Liver (tissue), 8 donors: ENCODE measurements at regions not wholly inside any gene's neighbourhood (a gene's known extent, or its start where the extent isn't known, plus 50 kb on each side); places are given as distances from the start of the nearest gene placed in this dataset.
A peak's percentile ranks its signal among the peaks of the same experiment; 100 is the strongest.

Source experiments
- DNase-seq: peaks from one replicate; pipeline ENCODE4 v3.0.0-alpha.2; 2017; ENCODE audit warnings: low spot score
- H3K27ac ChIP-seq, 2 donors: one replicate each; pipeline ENCODE4 v1.7.0; 2013; ENCODE audit warnings: inconsistent platforms in 2 of 2, low read length in 2 of 2, control low read depth in 1 of 2, low read depth in 1 of 2, mild to moderate bottlenecking in 1 of 2
- H3K27me3 ChIP-seq, 4 donors: one replicate each; pipeline versions ENCODE4 v1.6.1 to v1.7.0; 2013; ENCODE audit warnings: low read length in 3 of 4, inconsistent platforms in 1 of 4, mild to moderate bottlenecking in 1 of 4, moderate library complexity in 1 of 4; ENCODE audit not compliant: control insufficient read depth in 4 of 4, insufficient read depth in 4 of 4
- H3K36me3 ChIP-seq, 4 donors: one replicate each; pipeline versions ENCODE4 v1.6.1 to v1.7.0; 2013; ENCODE audit warnings: low read length in 3 of 4, mild to moderate bottlenecking in 3 of 4, low read depth in 1 of 4, moderate library complexity in 1 of 4; ENCODE audit not compliant: control insufficient read depth in 4 of 4, insufficient read depth in 3 of 4
- H3K4me1 ChIP-seq, 4 donors: one replicate each; pipeline versions ENCODE4 v1.6.1 to v1.7.0; 2013; ENCODE audit warnings: low read length in 3 of 4, mild to moderate bottlenecking in 3 of 4, moderate library complexity in 1 of 4; ENCODE audit not compliant: control insufficient read depth in 4 of 4, insufficient read depth in 4 of 4
- H3K4me3 ChIP-seq, 3 donors: one replicate each; pipeline versions ENCODE4 v1.6.1 to v1.7.0; 2013; ENCODE audit warnings: low read length in 3 of 3, control low read depth in 1 of 3, low read depth in 1 of 3, mild to moderate bottlenecking in 1 of 3
- H3K9ac ChIP-seq, 2 donors: one replicate each; pipeline ENCODE4 v1.7.0; 2013; ENCODE audit warnings: low read length in 2 of 2, mild to moderate bottlenecking in 2 of 2, moderate library complexity in 2 of 2, control low read depth in 1 of 2, low read depth in 1 of 2
- H3K9me3 ChIP-seq, 4 donors: one replicate each; pipeline versions ENCODE4 v1.6.1 to v1.7.0; 2013; ENCODE audit warnings: low read length in 3 of 4; ENCODE audit not compliant: control insufficient read depth in 4 of 4
- ATF3 ChIP-seq: IDR thresholded peaks from 2 replicates; pipeline ENCODE4 v1.6.1; 2016; ENCODE audit warnings: antibody characterized with exemption
- CTCF ChIP-seq: fragments of 150-350 bp; IDR thresholded peaks from 2 replicates; pipeline ENCODE4 v1.5.1; 2017; ENCODE audit warnings: improper control_type of control experiment, low read depth, low read length; ENCODE audit not compliant: missing input control
- EGR1 ChIP-seq, 2 donors: IDR thresholded peaks; 2 replicates each; pipeline ENCODE4 v1.6.1; 2016 to 2018; ENCODE audit warnings: antibody characterized with exemption in 2 of 2, low read depth in 2 of 2
- FOXA1 ChIP-seq: IDR thresholded peaks from 2 replicates; pipeline ENCODE4 v1.6.1; 2016; ENCODE audit warnings: antibody characterized with exemption
- FOXA2 ChIP-seq: IDR thresholded peaks from 2 replicates; pipeline ENCODE4 v1.6.1; 2016; ENCODE audit warnings: antibody characterized with exemption
- GABPA ChIP-seq, 2 donors: IDR thresholded peaks in 1 of 2; conservative IDR thresholded peaks in 1 of 2; 2 replicates each; pipeline ENCODE4 v1.6.1; 2016; ENCODE audit warnings: antibody characterized with exemption in 2 of 2, mild to moderate bottlenecking in 1 of 2, moderate library complexity in 1 of 2
- HNF4A ChIP-seq, 2 donors: conservative IDR thresholded peaks; 2 replicates each; pipeline ENCODE4 v1.6.1; 2016; ENCODE audit warnings: antibody characterized with exemption in 2 of 2, mild to moderate bottlenecking in 2 of 2
- HNF4G ChIP-seq: IDR thresholded peaks from 2 replicates; pipeline ENCODE4 v1.6.1; 2016; ENCODE audit warnings: antibody characterized with exemption
- JUND ChIP-seq, 2 donors: IDR thresholded peaks; 2 replicates each; pipeline ENCODE4 v1.6.1; 2016; ENCODE audit warnings: antibody characterized with exemption in 2 of 2
- MAX ChIP-seq: IDR thresholded peaks from 2 replicates; pipeline ENCODE4 v1.6.1; 2016; ENCODE audit warnings: antibody characterized with exemption
- NR2F2 ChIP-seq: IDR thresholded peaks from 2 replicates; pipeline ENCODE4 v1.6.1; 2016; ENCODE audit warnings: antibody characterized with exemption
- RAD21 ChIP-seq, 2 donors: IDR thresholded peaks; 2 replicates each; pipeline ENCODE4 v1.6.1; 2016; ENCODE audit warnings: antibody characterized with exemption in 2 of 2, mild to moderate bottlenecking in 2 of 2
- RXRA ChIP-seq, 2 donors: IDR thresholded peaks; 2 replicates each; pipeline ENCODE4 v1.6.1; 2017 to 2018; ENCODE audit warnings: antibody characterized with exemption in 2 of 2, mild to moderate bottlenecking in 1 of 2
- SP1 ChIP-seq: IDR thresholded peaks from 2 replicates; pipeline ENCODE4 v1.6.1; 2018; ENCODE audit warnings: antibody characterized with exemption, mild to moderate bottlenecking
- TAF1 ChIP-seq: conservative IDR thresholded peaks from 2 replicates; pipeline ENCODE4 v1.6.1; 2016; ENCODE audit warnings: antibody characterized with exemption, mild to moderate bottlenecking
- YY1 ChIP-seq: IDR thresholded peaks from 2 replicates; pipeline ENCODE4 v1.6.1; 2016; ENCODE audit warnings: antibody characterized with exemption, mild to moderate bottlenecking
- WGBS: extraction: QIAGEN DNeasy Blood & Tissue Kit; methylation state at CpG from one replicate; pipeline ENCODE4 v1.1.7; 2013; 5-methylcytosine and 5-hydroxymethylcytosine counted together
- TF ChIP-seq, protein P1 (sequence below): IDR thresholded peaks from 2 replicates; pipeline ENCODE4 v1.6.1; 2016; ENCODE audit warnings: antibody characterized with exemption
- TF ChIP-seq, protein P2 (sequence below): IDR thresholded peaks from 2 replicates; pipeline ENCODE4 v1.6.1; 2016; ENCODE audit warnings: antibody characterized with exemption, mild to moderate bottlenecking
- donor health status: healthy.
- donor health status: healthy.
- donor health status: healthy.
- donor health status: healthy.
- donor health status: healthy.

DNA sequence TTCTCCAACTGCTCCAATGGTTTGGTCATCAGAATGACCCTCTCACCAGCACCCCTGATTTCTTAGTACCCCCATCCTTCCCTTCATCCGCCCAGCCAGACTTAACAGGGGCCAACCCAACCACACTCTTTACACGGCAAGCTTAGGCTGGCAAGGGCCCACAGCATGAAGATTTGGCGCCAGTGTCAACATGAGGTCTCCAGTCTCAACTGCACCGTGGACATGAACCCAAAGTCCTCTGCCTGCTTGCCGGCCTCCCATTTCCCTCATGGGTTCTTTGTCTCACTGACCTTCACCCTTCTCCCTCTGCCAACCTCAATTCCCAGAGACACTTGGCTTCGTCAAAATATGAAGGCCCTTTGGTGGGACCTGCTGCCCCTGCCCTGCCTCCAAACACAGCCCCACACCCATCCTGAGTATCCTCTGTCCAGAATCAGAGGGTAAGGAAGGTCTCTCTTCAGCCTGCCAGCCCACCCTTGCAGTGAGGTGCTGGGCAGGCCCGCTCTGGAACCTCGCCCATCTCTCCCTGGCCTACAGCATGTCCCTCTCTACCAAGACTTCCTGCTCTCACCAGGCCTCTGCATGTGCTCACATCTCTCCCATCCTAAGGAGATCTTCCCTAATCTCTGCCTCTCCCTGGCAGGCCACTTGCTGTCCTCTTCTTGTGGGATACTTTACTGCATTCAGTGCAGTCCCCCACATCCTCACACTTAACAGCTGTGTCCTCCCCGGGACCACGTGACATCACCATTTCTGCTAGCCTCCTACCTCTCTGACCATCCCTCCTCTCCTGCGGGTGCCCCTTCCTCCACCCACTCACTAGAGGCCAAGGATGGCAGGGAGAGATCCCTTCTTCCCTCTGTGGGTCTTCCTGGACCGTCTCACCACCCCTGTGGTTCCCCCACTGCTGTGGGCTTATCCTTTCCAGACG is 91.7 kb upstream of the ZMIZ1 start:
- TF ChIP-seq YY1 = no peak
- TF ChIP-seq TAF1 = no peak
- TF ChIP-seq CTCF = no peak
- peak; percentile 65 for TF ChIP-seq FOXA1
- TF ChIP-seq, protein P1, sequence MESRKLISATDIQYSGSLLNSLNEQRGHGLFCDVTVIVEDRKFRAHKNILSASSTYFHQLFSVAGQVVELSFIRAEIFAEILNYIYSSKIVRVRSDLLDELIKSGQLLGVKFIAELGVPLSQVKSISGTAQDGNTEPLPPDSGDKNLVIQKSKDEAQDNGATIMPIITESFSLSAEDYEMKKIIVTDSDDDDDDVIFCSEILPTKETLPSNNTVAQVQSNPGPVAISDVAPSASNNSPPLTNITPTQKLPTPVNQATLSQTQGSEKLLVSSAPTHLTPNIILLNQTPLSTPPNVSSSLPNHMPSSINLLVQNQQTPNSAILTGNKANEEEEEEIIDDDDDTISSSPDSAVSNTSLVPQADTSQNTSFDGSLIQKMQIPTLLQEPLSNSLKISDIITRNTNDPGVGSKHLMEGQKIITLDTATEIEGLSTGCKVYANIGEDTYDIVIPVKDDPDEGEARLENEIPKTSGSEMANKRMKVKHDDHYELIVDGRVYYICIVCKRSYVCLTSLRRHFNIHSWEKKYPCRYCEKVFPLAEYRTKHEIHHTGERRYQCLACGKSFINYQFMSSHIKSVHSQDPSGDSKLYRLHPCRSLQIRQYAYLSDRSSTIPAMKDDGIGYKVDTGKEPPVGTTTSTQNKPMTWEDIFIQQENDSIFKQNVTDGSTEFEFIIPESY = no peak
- TF ChIP-seq NR2F2 = no peak
- no peak for TF ChIP-seq ATF3
- TF ChIP-seq RAD21 (IDR thresholded peaks at IDR 0.05) = peak; percentile 21 to 40
- TF ChIP-seq HNF4G = peak; percentile 38
- peak; percentile 50 to 82 for TF ChIP-seq RXRA (IDR thresholded peaks at IDR 0.05)
- peak; percentile 55 for TF ChIP-seq SP1
- peak in 1 of 2 donors; percentile 58 for TF ChIP-seq JUND (IDR thresholded peaks at IDR 0.05)
- TF ChIP-seq EGR1 (IDR thresholded peaks at IDR 0.05; ENCODE audit: low read depth in 2 of 2) = no peak
- TF ChIP-seq HNF4A (conservative IDR thresholded peaks at IDR 0.05) = peak; percentile 88 to 92
- peak; percentile 88 for TF ChIP-seq FOXA2
- TF ChIP-seq, protein P2, sequence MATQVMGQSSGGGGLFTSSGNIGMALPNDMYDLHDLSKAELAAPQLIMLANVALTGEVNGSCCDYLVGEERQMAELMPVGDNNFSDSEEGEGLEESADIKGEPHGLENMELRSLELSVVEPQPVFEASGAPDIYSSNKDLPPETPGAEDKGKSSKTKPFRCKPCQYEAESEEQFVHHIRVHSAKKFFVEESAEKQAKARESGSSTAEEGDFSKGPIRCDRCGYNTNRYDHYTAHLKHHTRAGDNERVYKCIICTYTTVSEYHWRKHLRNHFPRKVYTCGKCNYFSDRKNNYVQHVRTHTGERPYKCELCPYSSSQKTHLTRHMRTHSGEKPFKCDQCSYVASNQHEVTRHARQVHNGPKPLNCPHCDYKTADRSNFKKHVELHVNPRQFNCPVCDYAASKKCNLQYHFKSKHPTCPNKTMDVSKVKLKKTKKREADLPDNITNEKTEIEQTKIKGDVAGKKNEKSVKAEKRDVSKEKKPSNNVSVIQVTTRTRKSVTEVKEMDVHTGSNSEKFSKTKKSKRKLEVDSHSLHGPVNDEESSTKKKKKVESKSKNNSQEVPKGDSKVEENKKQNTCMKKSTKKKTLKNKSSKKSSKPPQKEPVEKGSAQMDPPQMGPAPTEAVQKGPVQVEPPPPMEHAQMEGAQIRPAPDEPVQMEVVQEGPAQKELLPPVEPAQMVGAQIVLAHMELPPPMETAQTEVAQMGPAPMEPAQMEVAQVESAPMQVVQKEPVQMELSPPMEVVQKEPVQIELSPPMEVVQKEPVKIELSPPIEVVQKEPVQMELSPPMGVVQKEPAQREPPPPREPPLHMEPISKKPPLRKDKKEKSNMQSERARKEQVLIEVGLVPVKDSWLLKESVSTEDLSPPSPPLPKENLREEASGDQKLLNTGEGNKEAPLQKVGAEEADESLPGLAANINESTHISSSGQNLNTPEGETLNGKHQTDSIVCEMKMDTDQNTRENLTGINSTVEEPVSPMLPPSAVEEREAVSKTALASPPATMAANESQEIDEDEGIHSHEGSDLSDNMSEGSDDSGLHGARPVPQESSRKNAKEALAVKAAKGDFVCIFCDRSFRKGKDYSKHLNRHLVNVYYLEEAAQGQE = no peak
- no peak for TF ChIP-seq GABPA (IDR thresholded peaks at IDR 0.05 in 1 of 2, conservative IDR thresholded peaks at IDR 0.05 in 1 of 2)
- no peak for TF ChIP-seq MAX
- Histone ChIP-seq H3K9ac (no peak overlapping the region), H3K4me1 (peaks cover 13 to 39% (median 24%) of the 10 kb centered on the region in 4 donors), H3K9me3 (no peaks in the 10 kb centered on the region), H3K27me3 (no peaks in the 10 kb centered on the region), H3K36me3 (no peaks in the 10 kb centered on the region), H3K4me3 (no peak overlapping the region), H3K27ac (no peak overlapping the region)
- no peak for DNase-seq
- 74% methylated on average over 13 of the region's 13 CpGs for WGBS
